Endothelial cell of umbilical vein (primary cell): ENCODE measurements at regions not wholly inside any gene's neighbourhood (a gene's known extent, or its start where the extent isn't known, plus 50 kb on each side); places are given as distances from the start of the nearest gene placed in this dataset.

Source experiments
- BruUV-seq: library from RNA; stranded (reverse); fragments of 400-500 nt; replicated peaks from 2 replicates; lab custom pipeline; 2021; lab: Mats Ljungman, UMichigan
- CTCF ChIA-PET: fragments of 300-600, 350-600 bp; sonication (Branson Sonifier 250); formaldehyde crosslinking; loops from one replicate; lab custom pipeline; 2021; ENCODE audit warnings: antibody characterized with exemption, inconsistent platforms; lab: Charles Lee
- POLR2A ChIA-PET: fragments of 300-600, 350-600 bp; sonication (Branson Sonifier 250); formaldehyde crosslinking; loops from one replicate; lab custom pipeline; 2021; ENCODE audit warnings: antibody characterized with exemption, inconsistent platforms; lab: Charles Lee
- DNase-seq: peaks from one replicate; pipeline ENCODE4 v3.0.0-alpha.2; 2011; ENCODE audit warnings: low read depth, low spot score
- FAIRE-seq: peaks from 2 replicates; lab custom pipeline; 2011; peaks lifted over from hg19 to GRCh38; lab: Jason Lieb, UNC
- H2AFZ ChIP-seq: 2 replicates; pipeline ENCODE4 v1.6.0; 2012; ENCODE audit warnings: low read depth, low read length, control low read depth, inconsistent platforms
- H3K27ac ChIP-seq: 2 replicates; pipeline ENCODE4 v1.5.1; 2011; ENCODE audit warnings: low read depth, mild to moderate bottlenecking, control low read depth, low read length, moderate library complexity; ENCODE audit not compliant: insufficient read depth
- H3K27me3 ChIP-seq, 2 experiments: 2 replicates each; pipeline versions ENCODE4 v1.6.0 to v1.6.1; 2011; ENCODE audit warnings: low read length in 2 of 2, mixed read lengths in 1 of 2; ENCODE audit not compliant: control insufficient read depth in 2 of 2, insufficient read depth in 2 of 2
- H3K36me3 ChIP-seq, 2 experiments: 2 replicates in 1 of 2; 3 replicates in 1 of 2; pipeline ENCODE4 v1.5.1; 2011; ENCODE audit warnings: low read length in 2 of 2, mild to moderate bottlenecking in 1 of 2, moderate library complexity in 1 of 2; ENCODE audit not compliant: control insufficient read depth in 2 of 2, insufficient read depth in 2 of 2; ENCODE audit errors: extremely low read depth in 1 of 2
- H3K4me1 ChIP-seq: 3 replicates; pipeline ENCODE4 v1.5.1; 2011; ENCODE audit warnings: mild to moderate bottlenecking, low read length; ENCODE audit not compliant: control insufficient read depth, insufficient read depth; ENCODE audit errors: extremely low read depth
- H3K4me2 ChIP-seq: 2 replicates; pipeline ENCODE4 v1.6.1; 2011; ENCODE audit warnings: low read length, control low read depth, mixed read lengths; ENCODE audit not compliant: insufficient read depth
- H3K4me3 ChIP-seq, 3 experiments: fragments of 200-600 bp in 1 of 3; sonication (generic), shearing (Covaris generic) in 1 of 3; replicated peaks in 1 of 3; 2 replicates each; pipeline ENCODE4 v1.5.1; 2011 to 2016; ENCODE audit warnings: control low read depth in 3 of 3, low read length in 3 of 3, mild to moderate bottlenecking in 2 of 3, inconsistent platforms in 1 of 3, low read depth in 1 of 3, moderate library complexity in 1 of 3; ENCODE audit not compliant: insufficient read depth in 1 of 3
- H3K79me2 ChIP-seq: 2 replicates; pipeline ENCODE4 v1.6.0; 2012; ENCODE audit warnings: low read length, inconsistent platforms; ENCODE audit not compliant: control insufficient read depth, insufficient read depth
- H3K9ac ChIP-seq: replicated peaks from 2 replicates; pipeline ENCODE3; 2011; ENCODE audit warnings: low read length, control low read depth; ENCODE audit not compliant: insufficient read depth; ENCODE audit errors: extremely low read depth
- H3K9me1 ChIP-seq: replicated peaks from 3 replicates; pipeline ENCODE4 v1.6.0; 2011; ENCODE audit warnings: mild to moderate bottlenecking, low read length; ENCODE audit not compliant: control insufficient read depth, insufficient read depth; ENCODE audit errors: extremely low read depth
- H3K9me3 ChIP-seq: replicated peaks from 2 replicates; pipeline ENCODE4 v1.5.1; 2012; ENCODE audit warnings: low read length, inconsistent platforms; ENCODE audit not compliant: control insufficient read depth, insufficient read depth
- H4K20me1 ChIP-seq: replicated peaks from 2 replicates; pipeline ENCODE3; 2011; ENCODE audit warnings: mild to moderate bottlenecking, low read length; ENCODE audit not compliant: control insufficient read depth, insufficient read depth; ENCODE audit errors: extremely low read depth
- CTCF ChIP-seq, 2 donors: IDR thresholded peaks; 1 replicate in 1 of 2; 2 replicates in 1 of 2; pipeline ENCODE4 v1.5.1; 2011; ENCODE audit warnings: low read length in 2 of 2, mild to moderate bottlenecking in 2 of 2, moderate library complexity in 2 of 2, control low read depth in 1 of 2, inconsistent platforms in 1 of 2, low read depth in 1 of 2; ENCODE audit not compliant: insufficient read depth in 1 of 2; ENCODE audit errors: extremely low read depth in 1 of 2
- EZH2 ChIP-seq: IDR thresholded peaks from 2 replicates; pipeline ENCODE4 v1.6.1; 2012; ENCODE audit warnings: borderline replicate concordance, low read depth, mild to moderate bottlenecking, moderate library complexity, low read length, inconsistent platforms; ENCODE audit not compliant: severe bottlenecking
- FOS ChIP-seq: IDR thresholded peaks from 2 replicates; pipeline ENCODE4 v1.6.1; 2011; ENCODE audit warnings: mild to moderate bottlenecking, low read length, moderate library complexity, borderline replicate concordance; ENCODE audit not compliant: insufficient read depth
- GATA2 ChIP-seq: IDR thresholded peaks from 2 replicates; pipeline ENCODE4 v1.7.0; 2011; ENCODE audit warnings: low read depth, mild to moderate bottlenecking, moderate library complexity, mixed read lengths, low read length; ENCODE audit not compliant: insufficient read length, insufficient read depth
- JUN ChIP-seq: IDR thresholded peaks from 2 replicates; pipeline ENCODE4 v1.6.1; 2011; ENCODE audit warnings: borderline replicate concordance, low read depth; ENCODE audit not compliant: insufficient read length, insufficient read depth
- MAX ChIP-seq: IDR thresholded peaks from 2 replicates; pipeline ENCODE4 v1.6.1; 2011; ENCODE audit not compliant: insufficient read depth, insufficient read length
- MYC ChIP-seq: IDR thresholded peaks from one replicate; pipeline ENCODE4 v1.6.1; 2011; ENCODE audit warnings: mild to moderate bottlenecking, low read depth, low read length
- POLR2A ChIP-seq: IDR thresholded peaks from 2 replicates; pipeline ENCODE4 v1.6.1; 2012; ENCODE audit warnings: low read depth, mild to moderate bottlenecking, control low read depth, low read length
- POLR2AphosphoS5 ChIP-seq: IDR thresholded peaks from 2 replicates; pipeline ENCODE4 v1.6.1; 2012; ENCODE audit warnings: low read depth, mild to moderate bottlenecking, control low read depth, low read length, moderate library complexity; ENCODE audit not compliant: insufficient read depth
- dilution Hi-C: fragments of 300-500 bp; cut with MboI; formaldehyde crosslinking; loops from one replicate; pipeline ENCODE4 v1.15.0; 2019; ENCODE audit warnings: low sequenced_read_pairs; ENCODE audit not compliant: extremely low pct_ligation_motif_present
- intact Hi-C: fragments of 100-400 bp; cut with micrococcal nuclease; formaldehyde crosslinking; loops from one replicate; pipeline ENCODE4 v1.10.0; 2022

- no peak for FAIRE-seq
- ChIA-PET CTCF (no interaction called here), POLR2A (no interaction called here)
- Histone ChIP-seq H3K9me1 (no peaks in the 10 kb centered on the region), H3K9ac (no peak overlapping the region), H3K27me3 (no peaks in the 10 kb centered on the region), H3K4me1 (no peaks in the 10 kb centered on the region), H3K4me3 (no peak overlapping the region), H3K27ac (no peak overlapping the region), H4K20me1 (no peaks in the 10 kb centered on the region), H3K36me3 (no peaks in the 10 kb centered on the region), H3K79me2 (no peaks in the 10 kb centered on the region), H3K9me3 (no peaks in the 10 kb centered on the region), H2AFZ (no peak overlapping the region), H3K4me2 (no peak overlapping the region)
- BruUV-seq: no TSS peak
- intact Hi-C loops (no loop called here), dilution Hi-C loops (no loop called here)
- no peak for DNase-seq
- TF ChIP-seq FOS (no peak), GATA2 (no peak), EZH2 (no peak), POLR2A (no peak), MAX (no peak), CTCF (IDR thresholded peaks at IDR 0.05; ENCODE audit: extremely low read depth in 1 of 2, insufficient read depth in 1 of 2, low read depth in 1 of 2, low read length in 2 of 2) (no peak), JUN (no peak), MYC (no peak), POLR2AphosphoS5 (no peak)
Measured at GRCh38 chr4:163732473-163732872, 238.0 kb downstream of the TMA16 start.
